ENCODE measurements at regions not wholly inside any gene's neighbourhood (a gene's known extent, or its start where the extent isn't known, plus 50 kb on each side); places are given as distances from the start of the nearest gene placed in this dataset.

GRCh38 chr3:8385848-8386620, 115.6 kb upstream of the LMCD1 start:
- no peak for FAIRE-seq

GRCh38 chr3:8387571-8387970, 114.1 kb upstream of the LMCD1 start:
- no peak for DNase-seq (ENCODE audit: insufficient read length, low spot score)
- FAIRE-seq: no peak
- no peak for TF ChIP-seq CTCF (IDR thresholded peaks at IDR 0.05; ENCODE audit: insufficient read depth, missing control alignments)

More at GRCh38 chr3:8385848-8386620, 115.6 kb upstream of the LMCD1 start:
- DNase-seq (ENCODE audit: insufficient read length, low spot score): no peak
- no peak for TF ChIP-seq CTCF (IDR thresholded peaks at IDR 0.05; ENCODE audit: insufficient read depth, missing control alignments)

- no peak for TF ChIP-seq CTCF (IDR thresholded peaks at IDR 0.05; ENCODE audit: insufficient read depth, missing control alignments)
- FAIRE-seq (no peak), DNase-seq (ENCODE audit: insufficient read length, low spot score) (no peak)
Observed at GRCh38 chr3:8399686-8400085, 101.9 kb upstream of the LMCD1 start.

GRCh38 chr3:8400911-8401310, 100.7 kb upstream of the LMCD1 start:
- FAIRE-seq: peak; percentile 11
- TF ChIP-seq CTCF (IDR thresholded peaks at IDR 0.05; ENCODE audit: insufficient read depth, missing control alignments): no peak
- no peak for DNase-seq (ENCODE audit: insufficient read length, low spot score)

- no peak for DNase-seq (ENCODE audit: insufficient read length, low spot score)
- no peak for TF ChIP-seq CTCF (IDR thresholded peaks at IDR 0.05; ENCODE audit: insufficient read depth, missing control alignments)
- FAIRE-seq: no peak
Observed at GRCh38 chr3:8403996-8404395, 97.6 kb upstream of the LMCD1 start.

GRCh38 chr3:8405144-8405543, 96.5 kb upstream of the LMCD1 start:
- no peak for DNase-seq (ENCODE audit: insufficient read length, low spot score)
- no peak for TF ChIP-seq CTCF (IDR thresholded peaks at IDR 0.05; ENCODE audit: insufficient read depth, missing control alignments)
- no peak for FAIRE-seq

GRCh38 chr3:8406479-8406878, 95.1 kb upstream of the LMCD1 start:
- DNase-seq (ENCODE audit: insufficient read length, low spot score) (no peak), FAIRE-seq (no peak)
- no peak for TF ChIP-seq CTCF (IDR thresholded peaks at IDR 0.05; ENCODE audit: insufficient read depth, missing control alignments)
